Astrocyte (in vitro differentiated cells and primary cell): ENCODE measurements at regions not wholly inside any gene's neighbourhood (a gene's known extent, or its start where the extent isn't known, plus 50 kb on each side); places are given as distances from the start of the nearest gene placed in this dataset.
A peak's percentile ranks its signal among the peaks of the same experiment; 100 is the strongest.

Experiments used
- DNase-seq: peaks from one replicate; pipeline ENCODE4 v3.0.0-alpha.2; 2010; ENCODE audit warnings: low read depth
- FAIRE-seq: peaks from 2 replicates; lab custom pipeline; 2011; peaks lifted over from hg19 to GRCh38; lab: Jason Lieb, UNC
- H2AFZ ChIP-seq: 2 replicates; pipeline ENCODE4 v1.6.0; 2012; ENCODE audit warnings: low read depth, low read length, inconsistent platforms
- H3K27ac ChIP-seq: 2 replicates; pipeline ENCODE4 v1.5.1; 2011; ENCODE audit warnings: low read depth, low read length, inconsistent platforms
- H3K27me3 ChIP-seq: 2 replicates; pipeline ENCODE4 v1.6.0; 2011; ENCODE audit warnings: low read length, inconsistent platforms; ENCODE audit not compliant: insufficient read depth
- H3K36me3 ChIP-seq: 2 replicates; pipeline ENCODE4 v1.5.1; 2011; ENCODE audit warnings: low read length, inconsistent platforms; ENCODE audit not compliant: insufficient read depth
- H3K4me1 ChIP-seq: 2 replicates; pipeline ENCODE4 v1.5.1; 2011; ENCODE audit warnings: low read length, inconsistent platforms; ENCODE audit not compliant: insufficient read depth
- H3K4me2 ChIP-seq: 2 replicates; pipeline ENCODE4 v1.6.0; 2012; ENCODE audit warnings: low read length, inconsistent platforms
- H3K4me3 ChIP-seq: 2 replicates; pipeline ENCODE4 v1.5.1; 2011; ENCODE audit warnings: low read depth, mild to moderate bottlenecking, low read length, inconsistent platforms; ENCODE audit not compliant: insufficient read depth
- H3K79me2 ChIP-seq: 2 replicates; pipeline ENCODE4 v1.6.0; 2012; ENCODE audit warnings: mild to moderate bottlenecking, low read length, inconsistent platforms; ENCODE audit not compliant: insufficient read depth
- H3K9ac ChIP-seq: 2 replicates; pipeline ENCODE4 v1.6.0; 2012; ENCODE audit warnings: mild to moderate bottlenecking, low read length, inconsistent platforms
- H3K9me3 ChIP-seq: 2 replicates; pipeline ENCODE4 v1.5.1; 2012; ENCODE audit warnings: low read depth, mild to moderate bottlenecking, low read length, inconsistent platforms; ENCODE audit not compliant: insufficient read depth
- H4K20me1 ChIP-seq: 2 replicates; pipeline ENCODE4 v1.6.0; 2012; ENCODE audit warnings: low read length, inconsistent platforms; ENCODE audit not compliant: insufficient read depth
- H3K27ac Mint-ChIP-seq: one replicate; pipeline ENCODE4 v1.8.0; 2021; ENCODE audit warnings: mild to moderate bottlenecking, mixed read lengths; ENCODE audit not compliant: unreplicated experiment
- H3K27me3 Mint-ChIP-seq: one replicate; pipeline ENCODE4 v1.8.0; 2021; ENCODE audit warnings: low read depth, mixed read lengths; ENCODE audit not compliant: unreplicated experiment
- H3K36me3 Mint-ChIP-seq: one replicate; pipeline ENCODE4 v1.8.0; 2021; ENCODE audit warnings: low read depth, mixed read lengths; ENCODE audit not compliant: unreplicated experiment
- H3K4me1 Mint-ChIP-seq: one replicate; pipeline ENCODE4 v1.8.0; 2021; ENCODE audit warnings: low read depth, mixed read lengths; ENCODE audit not compliant: unreplicated experiment
- H3K4me3 Mint-ChIP-seq: one replicate; pipeline ENCODE4 v1.8.0; 2021; ENCODE audit warnings: mild to moderate bottlenecking, moderate library complexity, mixed read lengths; ENCODE audit not compliant: unreplicated experiment
- H3K9me3 Mint-ChIP-seq: one replicate; pipeline ENCODE4 v1.8.0; 2021; ENCODE audit warnings: mild to moderate bottlenecking, mixed read lengths; ENCODE audit not compliant: unreplicated experiment
- CTCF ChIP-seq: IDR thresholded peaks from 2 replicates; pipeline ENCODE4 v1.5.1; 2011; ENCODE audit warnings: low read depth, mild to moderate bottlenecking, inconsistent platforms, low read length, moderate library complexity; ENCODE audit not compliant: insufficient read depth
- EZH2 ChIP-seq: IDR thresholded peaks from 2 replicates; pipeline ENCODE4 v1.6.1; 2012; ENCODE audit warnings: mild to moderate bottlenecking, low read length, inconsistent platforms; ENCODE audit not compliant: insufficient read depth

DNA sequence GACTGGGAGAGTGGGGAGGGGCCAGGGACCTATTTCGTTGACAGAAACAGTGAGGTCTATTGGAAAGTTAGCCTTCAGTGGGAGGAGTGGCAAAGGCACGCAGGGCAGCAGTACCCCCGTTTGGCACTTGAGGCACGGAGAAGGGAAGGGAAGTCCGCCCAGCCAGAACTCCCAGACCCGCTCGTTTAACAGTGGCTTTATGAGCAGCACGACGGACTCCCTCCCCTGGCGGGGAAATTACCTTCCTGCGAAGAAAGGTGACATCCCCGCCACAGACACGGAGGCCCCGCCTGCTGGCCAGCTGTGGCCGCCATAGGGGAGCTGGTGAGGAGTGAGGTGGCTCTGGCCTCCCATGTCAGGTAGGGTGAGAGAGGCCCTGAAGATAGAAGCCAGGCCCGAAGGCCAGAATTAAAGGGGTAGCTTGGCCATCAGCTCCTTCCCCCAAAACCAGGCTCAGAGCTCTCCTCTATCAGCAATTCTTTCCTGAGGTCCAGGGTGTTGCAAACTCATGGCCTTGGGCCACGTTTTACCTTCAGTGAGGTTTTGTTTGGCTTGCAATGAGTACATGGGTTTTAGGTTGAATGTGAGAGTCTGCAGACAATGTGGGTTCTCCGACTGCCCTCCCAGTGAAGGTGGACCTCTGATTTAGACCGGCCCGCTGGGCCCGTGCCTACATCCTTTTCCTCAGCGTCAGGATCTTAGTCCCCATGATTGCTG is 123.7 kb downstream of the MRPL14 start:
- no peaks in the 10 kb centered on the region for H3K36me3 ChIP-seq
- Mint-ChIP-seq H3K9me3 (peaks cover 4% of the 10 kb centered on the region), H3K27ac (peak overlapping the region; percentile 14), H3K27me3 (peaks cover 11% of the 10 kb centered on the region), H3K36me3 (no peaks in the 10 kb centered on the region), H3K4me1 (peaks cover 21% of the 10 kb centered on the region), H3K4me3 (peak overlapping the region; percentile 54)
- H3K4me2 ChIP-seq, result peak overlapping the region; percentile 82
- TF ChIP-seq EZH2 (no peak), CTCF (no peak)
- no peaks in the 10 kb centered on the region for H3K27me3 ChIP-seq
- FAIRE-seq (no peak), DNase-seq (no peak)
- no peak overlapping the region for H3K9ac ChIP-seq
- peak overlapping the region; percentile 83 for H2AFZ ChIP-seq
- no peaks in the 10 kb centered on the region for H3K9me3 ChIP-seq
- H3K79me2 ChIP-seq, result no peaks in the 10 kb centered on the region
- H3K4me3 ChIP-seq, result peak overlapping the region; percentile 49
- H3K27ac ChIP-seq, result no peak overlapping the region
- peaks cover 29% of the 10 kb centered on the region for H3K4me1 ChIP-seq
- H4K20me1 ChIP-seq, result no peaks in the 10 kb centered on the region

GRCh38 chr6:44002593-44003344 is 124.5 kb downstream of the MRPL14 start:
- Histone ChIP-seq H3K27me3 (no peaks in the 10 kb centered on the region), H3K4me1 (peaks cover 29% of the 10 kb centered on the region), H4K20me1 (no peaks in the 10 kb centered on the region), H3K4me3 (peak overlapping the region; percentile 49), H3K9ac (peak overlapping the region; percentile 46), H3K27ac (no peak overlapping the region), H3K9me3 (no peaks in the 10 kb centered on the region), H3K4me2 (peak overlapping the region; percentile 82), H3K79me2 (no peaks in the 10 kb centered on the region), H2AFZ (peak overlapping the region; percentile 83), H3K36me3 (no peaks in the 10 kb centered on the region)
- DNase-seq, result peak; percentile 41
- peak overlapping the region; percentile 75 for H3K27ac Mint-ChIP-seq
- TF ChIP-seq CTCF, result no peak
- TF ChIP-seq EZH2, result no peak
- no peaks in the 10 kb centered on the region for H3K36me3 Mint-ChIP-seq
- peak overlapping the region; percentile 50 for H3K4me3 Mint-ChIP-seq
- no peak for FAIRE-seq
- peaks cover 21% of the 10 kb centered on the region for H3K4me1 Mint-ChIP-seq
- H3K9me3 Mint-ChIP-seq, result peaks cover 4% of the 10 kb centered on the region
- peaks cover 11% of the 10 kb centered on the region for H3K27me3 Mint-ChIP-seq
